ENCODE measurements at regions not wholly inside any gene's neighbourhood (a gene's known extent, or its start where the extent isn't known, plus 50 kb on each side); places are given as distances from the start of the nearest gene placed in this dataset.

DNA sequence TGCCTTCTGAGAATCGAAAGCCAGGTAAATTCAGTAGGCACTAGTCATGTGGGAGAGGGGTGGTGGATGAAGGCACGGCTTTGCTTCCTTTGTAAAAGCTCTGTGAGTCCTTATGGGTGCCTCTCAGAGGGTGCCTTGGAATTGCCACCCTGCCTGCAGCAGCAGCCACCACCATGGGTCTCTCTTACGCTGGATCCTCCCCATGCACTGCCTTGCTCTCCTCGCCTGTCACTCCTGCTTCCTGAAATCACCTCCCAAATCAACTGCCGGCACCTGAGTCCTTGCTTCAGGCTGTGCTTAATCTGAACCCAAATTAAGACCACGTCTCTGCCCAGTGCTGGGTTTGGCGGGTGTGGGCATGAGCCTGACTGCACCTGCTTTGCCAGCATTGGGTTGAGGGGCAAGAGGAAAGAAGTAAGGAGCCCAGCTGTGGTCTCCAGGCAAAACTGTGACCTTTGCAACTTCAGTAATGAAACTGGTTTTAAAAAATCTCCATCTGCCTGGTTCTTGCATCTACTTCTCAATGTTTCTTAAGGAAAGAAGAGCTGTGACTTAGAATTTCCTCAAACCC, 55.9 kb upstream of the CLMN start:
- Histone ChIP-seq H3K9me2 (replicated peaks; ENCODE audit: control insufficient read depth, low read length) (no peaks in the 10 kb centered on the region), H4K20me1 (ENCODE audit: control insufficient read depth, insufficient read depth, low read depth, low read length) (no peaks in the 10 kb centered on the region), H3K79me2 (ENCODE audit: control insufficient read depth, low read length) (no peaks in the 10 kb centered on the region), H3K36me3 (ENCODE audit: control insufficient read depth, low read length) (no peaks in the 10 kb centered on the region), H3K4me2 (ENCODE audit: low read length) (no peak overlapping the region), H3F3A (ENCODE audit: control insufficient read depth, insufficient read depth) (no peaks in the 10 kb centered on the region), H3K4me3 (ENCODE audit: low read length) (no peak overlapping the region), H3K27me3 (ENCODE audit: control insufficient read depth, low read length) (peaks cover 7% of the 10 kb centered on the region), H3K9me3 (ENCODE audit: control insufficient read depth, insufficient read depth, low read length) (no peaks in the 10 kb centered on the region), H3K27ac (ENCODE audit: low read depth, low read length) (no peak overlapping the region), H3K4me1 (ENCODE audit: control insufficient read depth, low read length) (no peaks in the 10 kb centered on the region)
- TF ChIP-seq, protein P1, sequence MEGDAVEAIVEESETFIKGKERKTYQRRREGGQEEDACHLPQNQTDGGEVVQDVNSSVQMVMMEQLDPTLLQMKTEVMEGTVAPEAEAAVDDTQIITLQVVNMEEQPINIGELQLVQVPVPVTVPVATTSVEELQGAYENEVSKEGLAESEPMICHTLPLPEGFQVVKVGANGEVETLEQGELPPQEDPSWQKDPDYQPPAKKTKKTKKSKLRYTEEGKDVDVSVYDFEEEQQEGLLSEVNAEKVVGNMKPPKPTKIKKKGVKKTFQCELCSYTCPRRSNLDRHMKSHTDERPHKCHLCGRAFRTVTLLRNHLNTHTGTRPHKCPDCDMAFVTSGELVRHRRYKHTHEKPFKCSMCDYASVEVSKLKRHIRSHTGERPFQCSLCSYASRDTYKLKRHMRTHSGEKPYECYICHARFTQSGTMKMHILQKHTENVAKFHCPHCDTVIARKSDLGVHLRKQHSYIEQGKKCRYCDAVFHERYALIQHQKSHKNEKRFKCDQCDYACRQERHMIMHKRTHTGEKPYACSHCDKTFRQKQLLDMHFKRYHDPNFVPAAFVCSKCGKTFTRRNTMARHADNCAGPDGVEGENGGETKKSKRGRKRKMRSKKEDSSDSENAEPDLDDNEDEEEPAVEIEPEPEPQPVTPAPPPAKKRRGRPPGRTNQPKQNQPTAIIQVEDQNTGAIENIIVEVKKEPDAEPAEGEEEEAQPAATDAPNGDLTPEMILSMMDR (IDR thresholded peaks at IDR 0.05; ENCODE audit: low read depth, low read length, poor library complexity, severe bottlenecking) = no peak
- no peak for TF ChIP-seq EZH2phosphoT487 (IDR thresholded peaks at IDR 0.05; ENCODE audit: borderline replicate concordance, low read length)

DNA sequence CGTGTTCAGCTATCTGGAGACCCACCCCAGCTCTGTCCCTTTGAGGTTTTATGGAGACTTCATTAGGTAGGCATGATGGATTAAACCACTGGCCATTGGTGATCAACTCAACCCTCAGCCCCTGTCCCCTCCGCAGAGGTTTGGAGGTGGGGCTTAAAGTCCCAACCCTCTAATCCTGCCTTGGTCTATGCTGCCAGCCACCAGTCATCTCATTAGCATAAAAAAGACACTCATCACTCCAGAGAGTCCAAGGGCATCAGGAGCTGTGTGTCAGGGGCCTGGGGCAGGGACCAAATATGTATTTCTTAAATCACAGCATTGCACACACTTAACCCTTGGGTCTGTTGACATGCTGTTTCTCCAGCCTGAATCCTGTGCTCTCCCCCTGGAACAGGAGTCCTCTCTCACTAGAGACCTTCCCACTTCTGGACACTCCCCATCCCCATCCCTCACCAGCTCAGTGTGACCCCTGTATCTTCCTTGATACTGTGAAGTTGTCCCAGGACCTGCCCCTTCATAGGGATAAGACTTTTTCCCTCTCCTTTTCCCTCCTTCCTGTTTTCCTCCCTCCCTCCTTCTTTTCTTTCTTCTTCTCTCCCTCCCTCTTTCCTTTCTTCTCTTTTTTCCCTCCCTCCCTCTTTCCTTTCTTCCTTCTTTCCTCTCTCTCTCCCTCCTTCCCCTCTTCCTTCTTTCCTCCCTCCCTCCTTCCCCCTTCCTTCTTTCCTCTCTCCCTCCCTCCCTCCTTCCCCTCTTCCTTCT, 54.7 kb upstream of the CLMN start:
- Histone ChIP-seq H3K4me3 (ENCODE audit: low read length) (no peak overlapping the region), H3K79me2 (ENCODE audit: control insufficient read depth, low read length) (no peaks in the 10 kb centered on the region), H3K9me3 (ENCODE audit: control insufficient read depth, insufficient read depth, low read length) (no peaks in the 10 kb centered on the region), H3K27ac (ENCODE audit: low read depth, low read length) (no peak overlapping the region), H4K20me1 (ENCODE audit: control insufficient read depth, insufficient read depth, low read depth, low read length) (no peaks in the 10 kb centered on the region), H3K36me3 (ENCODE audit: control insufficient read depth, low read length) (no peaks in the 10 kb centered on the region), H3K27me3 (ENCODE audit: control insufficient read depth, low read length) (peaks cover 7% of the 10 kb centered on the region), H3K4me2 (ENCODE audit: low read length) (no peak overlapping the region), H3K4me1 (ENCODE audit: control insufficient read depth, low read length) (no peaks in the 10 kb centered on the region), H3F3A (ENCODE audit: control insufficient read depth, insufficient read depth) (no peaks in the 10 kb centered on the region), H3K9me2 (replicated peaks; ENCODE audit: control insufficient read depth, low read length) (no peaks in the 10 kb centered on the region)
- TF ChIP-seq, protein P1 (IDR thresholded peaks at IDR 0.05; ENCODE audit: low read depth, low read length, poor library complexity, severe bottlenecking) = no peak
- TF ChIP-seq EZH2phosphoT487 (IDR thresholded peaks at IDR 0.05; ENCODE audit: borderline replicate concordance, low read length) = no peak

DNA sequence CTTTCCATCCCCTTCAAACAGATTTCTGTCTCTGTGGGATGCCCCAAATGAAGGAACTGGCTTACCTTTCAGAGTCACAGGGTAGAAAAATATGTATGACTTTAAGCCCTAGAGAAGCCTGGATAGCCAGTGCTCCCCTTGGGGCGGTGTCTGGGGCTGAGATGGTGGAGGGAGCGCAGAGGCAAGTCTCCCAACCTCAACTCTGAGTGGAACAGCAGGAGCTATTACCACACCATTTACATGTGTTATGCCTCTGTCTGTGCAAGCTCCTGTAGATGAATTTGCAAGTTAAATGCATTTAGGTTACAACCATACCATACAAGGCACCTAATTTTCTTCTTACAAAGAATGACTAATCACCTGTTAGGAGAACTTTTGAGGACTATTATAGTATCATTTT, 50.4 kb upstream of the CLMN start:
- H3K27ac ChIP-seq (ENCODE audit: low read depth, low read length) = no peak overlapping the region
- H3K27me3 ChIP-seq (ENCODE audit: control insufficient read depth, low read length) = peaks cover 5% of the 10 kb centered on the region; the same call in 1 of the 2 replicates
- no peaks in the 10 kb centered on the region for H4K20me1 ChIP-seq (ENCODE audit: control insufficient read depth, insufficient read depth, low read depth, low read length)
- H3K4me3 ChIP-seq (ENCODE audit: low read length) = no peak overlapping the region
- no peaks in the 10 kb centered on the region for H3K9me2 ChIP-seq (replicated peaks; ENCODE audit: control insufficient read depth, low read length)
- no peaks in the 10 kb centered on the region for H3F3A ChIP-seq (ENCODE audit: control insufficient read depth, insufficient read depth)
- no peak for TF ChIP-seq EZH2phosphoT487 (IDR thresholded peaks at IDR 0.05; ENCODE audit: borderline replicate concordance, low read length)
- TF ChIP-seq, protein P1 (IDR thresholded peaks at IDR 0.05; ENCODE audit: low read depth, low read length, poor library complexity, severe bottlenecking) = no peak
- H3K4me2 ChIP-seq (ENCODE audit: low read length) = no peak overlapping the region
- H3K9me3 ChIP-seq (ENCODE audit: control insufficient read depth, insufficient read depth, low read length) = no peaks in the 10 kb centered on the region
- H3K79me2 ChIP-seq (ENCODE audit: control insufficient read depth, low read length) = no peaks in the 10 kb centered on the region
- H3K36me3 ChIP-seq (ENCODE audit: control insufficient read depth, low read length) = no peaks in the 10 kb centered on the region
- no peaks in the 10 kb centered on the region for H3K4me1 ChIP-seq (ENCODE audit: control insufficient read depth, low read length)
